WTC11 (cell line): ENCODE measurements at regions not wholly inside any gene's neighbourhood (a gene's known extent, or its start where the extent isn't known, plus 50 kb on each side); places are given as distances from the start of the nearest gene placed in this dataset.

Experiments
- ATAC-seq: fragments of 200-7000 bp; cut with Tn5 transposase; 2 replicates; pipeline ENCODE4 v1.10.0; 2021; ENCODE audit warnings: mild to moderate bottlenecking, moderate library complexity
- CTCF ChIA-PET: fragments of 300-600 bp; sonication (Branson Sonifier 250); formaldehyde crosslinking; loops from one replicate; lab custom pipeline; 2021; ENCODE audit warnings: antibody characterized with exemption; lab: Charles Lee
- POLR2A ChIA-PET: fragments of 350-600 bp; sonication (Branson Sonifier 250); formaldehyde crosslinking; loops from one replicate; lab custom pipeline; 2021; ENCODE audit warnings: antibody characterized with exemption; lab: Charles Lee
- DNase-seq: peaks from one replicate; pipeline ENCODE4 v3.0.0; 2021; ENCODE audit warnings: low spot score
- H3K27ac Mint-ChIP-seq: 2 replicates; pipeline ENCODE4 v1.8.0; 2021; ENCODE audit warnings: mixed read lengths
- H3K27me3 Mint-ChIP-seq: 2 replicates; pipeline ENCODE4 v1.8.0; 2021; ENCODE audit warnings: low read depth, mild to moderate bottlenecking, moderate library complexity, mixed read lengths
- H3K36me3 Mint-ChIP-seq: 2 replicates; pipeline ENCODE4 v1.8.0; 2021; ENCODE audit warnings: mixed read lengths
- H3K4me1 Mint-ChIP-seq: 2 replicates; pipeline ENCODE4 v1.8.0; 2022; ENCODE audit warnings: mixed read lengths
- H3K4me3 Mint-ChIP-seq: 2 replicates; pipeline ENCODE4 v1.8.0; 2021; ENCODE audit warnings: mild to moderate bottlenecking, moderate library complexity, mixed read lengths
- H3K9me3 Mint-ChIP-seq: 2 replicates; pipeline ENCODE4 v1.8.0; 2021; ENCODE audit warnings: mixed read lengths
- ATF2 ChIP-seq: sonication (generic); formaldehyde crosslinking; IDR thresholded peaks from 2 replicates; pipeline ENCODE4 v1.8.1; 2022; ENCODE audit warnings: low read depth, missing genetic modification reagents, borderline replicate concordance
- E2F1 ChIP-seq: sonication (generic); formaldehyde crosslinking; IDR thresholded peaks from 2 replicates; pipeline ENCODE4 v1.8.0; 2022; ENCODE audit warnings: mild to moderate bottlenecking, missing genetic modification reagents
- ERG ChIP-seq: fragments of 250-450 bp; sonication (Bioruptor Pico); IDR thresholded peaks from 2 replicates; pipeline ENCODE4 v1.8.0; 2021; ENCODE audit warnings: mild to moderate bottlenecking
- ETV6 ChIP-seq: sonication (generic); formaldehyde crosslinking; IDR thresholded peaks from 2 replicates; pipeline ENCODE4 v1.8.1; 2022; ENCODE audit warnings: mild to moderate bottlenecking, missing genetic modification reagents
- FOXK1 ChIP-seq: sonication (generic); formaldehyde crosslinking; IDR thresholded peaks from 2 replicates; pipeline ENCODE4 v1.8.0; 2022; ENCODE audit warnings: mild to moderate bottlenecking, moderate library complexity, missing genetic modification reagents
- HMGXB4 ChIP-seq: sonication (generic); formaldehyde crosslinking; IDR thresholded peaks from 2 replicates; pipeline ENCODE4 v1.8.1; 2023; ENCODE audit warnings: mild to moderate bottlenecking, moderate library complexity, missing genetic modification reagents
- JAZF1 ChIP-seq: fragments of 250-450 bp; sonication (Bioruptor Pico); IDR thresholded peaks from 2 replicates; pipeline ENCODE4 v1.9.0; 2021; ENCODE audit warnings: moderate library complexity, mild to moderate bottlenecking, inconsistent platforms
- MLX ChIP-seq: sonication (generic); formaldehyde crosslinking; IDR thresholded peaks from 2 replicates; pipeline ENCODE4 v1.8.1; 2023; ENCODE audit warnings: mild to moderate bottlenecking, missing genetic modification reagents, moderate library complexity
- MYBL2 ChIP-seq: sonication (generic); formaldehyde crosslinking; IDR thresholded peaks from 2 replicates; pipeline ENCODE4 v1.8.1; 2023; ENCODE audit warnings: mild to moderate bottlenecking, moderate library complexity, missing genetic modification reagents
- PRDM15 ChIP-seq: sonication (generic); formaldehyde crosslinking; IDR thresholded peaks from 2 replicates; pipeline ENCODE4 v1.8.0; 2022; ENCODE audit warnings: missing genetic modification reagents
- PRRX2 ChIP-seq: fragments of 250-450 bp; sonication (Bioruptor Pico); IDR thresholded peaks from 2 replicates; pipeline ENCODE4 v1.8.0; 2021; ENCODE audit warnings: mild to moderate bottlenecking
- SOX15 ChIP-seq: fragments of 250-450 bp; sonication (Bioruptor Pico); IDR thresholded peaks from 2 replicates; pipeline ENCODE4 v1.9.0; 2021; ENCODE audit warnings: mild to moderate bottlenecking
- USF1 ChIP-seq: sonication (generic); formaldehyde crosslinking; IDR thresholded peaks from 2 replicates; pipeline ENCODE4 v1.8.0; 2022; ENCODE audit warnings: mild to moderate bottlenecking, missing genetic modification reagents
- USF2 ChIP-seq: sonication (generic); formaldehyde crosslinking; IDR thresholded peaks from 2 replicates; pipeline ENCODE4 v1.8.1; 2023; ENCODE audit warnings: mild to moderate bottlenecking, missing genetic modification reagents, moderate library complexity
- ZBTB43 ChIP-seq: sonication (generic); formaldehyde crosslinking; IDR thresholded peaks from 2 replicates; pipeline ENCODE4 v1.8.1; 2023; ENCODE audit warnings: mild to moderate bottlenecking, missing genetic modification reagents
- ZMAT4 ChIP-seq: fragments of 250-450 bp; sonication (Bioruptor Pico); IDR thresholded peaks from 2 replicates; pipeline ENCODE4 v1.9.0; 2021; ENCODE audit warnings: mild to moderate bottlenecking
- ZNF317 ChIP-seq: sonication (generic); formaldehyde crosslinking; IDR thresholded peaks from 2 replicates; pipeline ENCODE4 v1.8.1; 2023; ENCODE audit warnings: low read depth, mild to moderate bottlenecking, moderate library complexity, missing genetic modification reagents, borderline replicate concordance
- ZNF512 ChIP-seq: sonication (generic); formaldehyde crosslinking; IDR thresholded peaks from 2 replicates; pipeline ENCODE4 v1.8.1; 2022; ENCODE audit warnings: missing genetic modification reagents, borderline replicate concordance

- peaks cover 11% of the 10 kb centered on the region for H3K4me1 Mint-ChIP-seq
- TF ChIP-seq MYBL2 (no peak), USF1 (no peak), ZMAT4 (CRISPR knock-in tag) (no peak)
- TF ChIP-seq, all 79 proteins: peak for 0
- Mint-ChIP-seq H3K27me3 (peaks cover 12% of the 10 kb centered on the region), H3K36me3 (peaks cover 5% of the 10 kb centered on the region; the same call in 1 of the 2 replicates), H3K9me3 (peaks cover 13% of the 10 kb centered on the region), H3K4me3 (no peak overlapping the region), H3K27ac (no peak overlapping the region)
- POLR2A ChIA-PET, result no interaction called here
- DNase-seq, result no peak
- CTCF ChIA-PET, result no interaction called here
- no peak for ATAC-seq
Observed at GRCh38 chr9:129355631-129356030, 177.6 kb upstream of the IER5L start.

GRCh38 chr9:129354498-129354897 lies 176.4 kb upstream of the IER5L start:
- peaks cover 17% of the 10 kb centered on the region for H3K4me1 Mint-ChIP-seq
- POLR2A ChIA-PET, result no interaction called here
- TF ChIP-seq PRDM15 (no peak), PRRX2 (CRISPR knock-in tag) (no peak), ZMAT4 (CRISPR knock-in tag) (no peak), E2F1 (CRISPR knock-in tag) (no peak), MLX (CRISPR knock-in tag) (no peak), USF2 (CRISPR knock-in tag) (no peak), SOX15 (CRISPR knock-in tag) (no peak), FOXK1 (CRISPR knock-in tag) (no peak), ETV6 (CRISPR knock-in tag) (no peak), ATF2 (CRISPR knock-in tag) (no peak), ZNF512 (CRISPR knock-in tag) (no peak), HMGXB4 (CRISPR knock-in tag) (no peak), ERG (no peak), ZNF317 (CRISPR knock-in tag) (no peak), JAZF1 (no peak), ZBTB43 (CRISPR knock-in tag) (no peak)

More at GRCh38 chr9:129354498-129354897, 176.4 kb upstream of the IER5L start:
- peaks cover 5% of the 10 kb centered on the region; the same call in 1 of the 2 replicates for H3K36me3 Mint-ChIP-seq
- CTCF ChIA-PET, result no interaction called here
- peaks cover 12% of the 10 kb centered on the region for H3K27me3 Mint-ChIP-seq
- DNase-seq, result no peak
- H3K4me3 Mint-ChIP-seq, result no peak overlapping the region
- no peak overlapping the region for H3K27ac Mint-ChIP-seq
- peaks cover 13% of the 10 kb centered on the region for H3K9me3 Mint-ChIP-seq
- no peak for ATAC-seq
